Neural progenitor cell (in vitro differentiated cells): ENCODE measurements at regions not wholly inside any gene's neighbourhood (a gene's known extent, or its start where the extent isn't known, plus 50 kb on each side); places are given as distances from the start of the nearest gene placed in this dataset.

Experiments used
- DNase-seq: peaks from one replicate; pipeline ENCODE4 v3.0.0-alpha.2; 2016; ENCODE audit warnings: low spot score
- H2AFZ ChIP-seq: fragments of 200-600 bp; sonication (generic); replicated peaks from 2 replicates; pipeline ENCODE4 v1.6.1; 2016; ENCODE audit warnings: antibody characterized with exemption
- H3F3A ChIP-seq: fragments of 200-600 bp; sonication (generic); 2 replicates; pipeline ENCODE4 v1.6.1; 2016; ENCODE audit warnings: antibody characterized with exemption, low read depth
- H3K27ac ChIP-seq: fragments of 200-600 bp; sonication (generic); 2 replicates; pipeline ENCODE4 v1.5.1; 2016; ENCODE audit warnings: mild to moderate bottlenecking
- H3K27me3 ChIP-seq: fragments of 200-600 bp; sonication (generic); 2 replicates; pipeline ENCODE4 v1.6.1; 2016; ENCODE audit warnings: mild to moderate bottlenecking, moderate library complexity
- H3K36me3 ChIP-seq: fragments of 200-600 bp; sonication (generic); 2 replicates; pipeline ENCODE4 v1.5.1; 2016
- H3K4me1 ChIP-seq: fragments of 200-600 bp; sonication (generic); 2 replicates; pipeline ENCODE4 v1.6.1; 2016; ENCODE audit warnings: mixed run types
- H3K4me2 ChIP-seq: fragments of 200-600 bp; sonication (generic); 2 replicates; pipeline ENCODE4 v1.6.1; 2016
- H3K4me3 ChIP-seq: fragments of 200-600 bp; sonication (generic); 2 replicates; pipeline ENCODE4 v1.5.1; 2016
- H3K79me2 ChIP-seq: fragments of 200-600 bp; sonication (generic); 2 replicates; pipeline ENCODE4 v1.6.1; 2016; ENCODE audit warnings: low read depth
- H3K9ac ChIP-seq: fragments of 200-600 bp; sonication (generic); 2 replicates; pipeline ENCODE4 v1.6.1; 2016
- H3K9me3 ChIP-seq: fragments of 200-600 bp; sonication (generic); 2 replicates; pipeline ENCODE4 v1.5.1; 2016; ENCODE audit warnings: low read depth
- H4K20me1 ChIP-seq: fragments of 200-600 bp; sonication (generic); 2 replicates; pipeline ENCODE4 v1.6.1; 2016; ENCODE audit warnings: low read depth
- H3K27ac Mint-ChIP-seq: 3 replicates; pipeline ENCODE4 v1.8.0; 2021; ENCODE audit warnings: mixed read lengths
- H3K27me3 Mint-ChIP-seq: 2 replicates; pipeline ENCODE4 v1.8.0; 2022; ENCODE audit warnings: low read depth, mild to moderate bottlenecking, inconsistent platforms, moderate library complexity, mixed read lengths; ENCODE audit not compliant: insufficient read depth
- H3K36me3 Mint-ChIP-seq: 3 replicates; pipeline ENCODE4 v1.8.0; 2021; ENCODE audit warnings: mixed read lengths
- H3K4me1 Mint-ChIP-seq: 3 replicates; pipeline ENCODE4 v1.8.0; 2021; ENCODE audit warnings: mixed read lengths
- H3K4me3 Mint-ChIP-seq: 3 replicates; pipeline ENCODE4 v1.8.0; 2021; ENCODE audit warnings: mild to moderate bottlenecking, moderate library complexity, mixed read lengths
- H3K9me3 Mint-ChIP-seq: 3 replicates; pipeline ENCODE4 v1.8.0; 2020; ENCODE audit warnings: mixed read lengths
- EZH2 ChIP-seq: fragments of 200-600 bp; sonication (generic); IDR thresholded peaks from 2 replicates; pipeline ENCODE4 v1.6.1; 2017; ENCODE audit warnings: antibody characterized with exemption, mild to moderate bottlenecking, moderate library complexity
- EZH2phosphoT487 ChIP-seq: fragments of 200-600 bp; sonication (generic); IDR thresholded peaks from 2 replicates; pipeline ENCODE4 v1.6.1; 2017; ENCODE audit warnings: antibody characterized with exemption
- TF ChIP-seq, protein P1 (sequence below): fragments of 200-600 bp; sonication (generic); IDR thresholded peaks from 2 replicates; pipeline ENCODE4 v1.5.1; 2017; ENCODE audit warnings: antibody characterized with exemption, mild to moderate bottlenecking

GRCh38 chr17:33848433-33848832 is 406.7 kb upstream of the CCL2 start:
- no peak overlapping the region for H3K4me3 Mint-ChIP-seq
- H3K9me3 Mint-ChIP-seq, result peaks cover 2% of the 10 kb centered on the region
- no peaks in the 10 kb centered on the region for H3K36me3 Mint-ChIP-seq
- Histone ChIP-seq H3K27ac (no peak overlapping the region), H3K79me2 (no peaks in the 10 kb centered on the region), H3F3A (no peaks in the 10 kb centered on the region), H2AFZ (no peak overlapping the region), H3K36me3 (no peaks in the 10 kb centered on the region), H3K4me1 (no peaks in the 10 kb centered on the region), H3K4me2 (no peak overlapping the region), H3K4me3 (no peak overlapping the region), H3K27me3 (no peaks in the 10 kb centered on the region), H3K9me3 (no peaks in the 10 kb centered on the region), H4K20me1 (no peaks in the 10 kb centered on the region), H3K9ac (no peak overlapping the region)
- no peak for TF ChIP-seq EZH2
- TF ChIP-seq, protein P1, sequence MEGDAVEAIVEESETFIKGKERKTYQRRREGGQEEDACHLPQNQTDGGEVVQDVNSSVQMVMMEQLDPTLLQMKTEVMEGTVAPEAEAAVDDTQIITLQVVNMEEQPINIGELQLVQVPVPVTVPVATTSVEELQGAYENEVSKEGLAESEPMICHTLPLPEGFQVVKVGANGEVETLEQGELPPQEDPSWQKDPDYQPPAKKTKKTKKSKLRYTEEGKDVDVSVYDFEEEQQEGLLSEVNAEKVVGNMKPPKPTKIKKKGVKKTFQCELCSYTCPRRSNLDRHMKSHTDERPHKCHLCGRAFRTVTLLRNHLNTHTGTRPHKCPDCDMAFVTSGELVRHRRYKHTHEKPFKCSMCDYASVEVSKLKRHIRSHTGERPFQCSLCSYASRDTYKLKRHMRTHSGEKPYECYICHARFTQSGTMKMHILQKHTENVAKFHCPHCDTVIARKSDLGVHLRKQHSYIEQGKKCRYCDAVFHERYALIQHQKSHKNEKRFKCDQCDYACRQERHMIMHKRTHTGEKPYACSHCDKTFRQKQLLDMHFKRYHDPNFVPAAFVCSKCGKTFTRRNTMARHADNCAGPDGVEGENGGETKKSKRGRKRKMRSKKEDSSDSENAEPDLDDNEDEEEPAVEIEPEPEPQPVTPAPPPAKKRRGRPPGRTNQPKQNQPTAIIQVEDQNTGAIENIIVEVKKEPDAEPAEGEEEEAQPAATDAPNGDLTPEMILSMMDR, result no peak
- no peak overlapping the region for H3K27ac Mint-ChIP-seq
- peaks cover 13% of the 10 kb centered on the region for H3K4me1 Mint-ChIP-seq
- peaks cover 5% of the 10 kb centered on the region for H3K27me3 Mint-ChIP-seq
- DNase-seq, result no peak

- no peak overlapping the region for H3K4me3 ChIP-seq
- no peak overlapping the region for H3K27ac ChIP-seq
- Mint-ChIP-seq H3K9me3 (peaks cover 4% of the 10 kb centered on the region), H3K4me1 (peaks cover 15% of the 10 kb centered on the region), H3K4me3 (no peak overlapping the region), H3K27ac (no peak overlapping the region), H3K36me3 (no peaks in the 10 kb centered on the region), H3K27me3 (peaks cover 12% of the 10 kb centered on the region)
- H3K9ac ChIP-seq, result no peak overlapping the region
- no peaks in the 10 kb centered on the region for H3K79me2 ChIP-seq
- no peak for DNase-seq
- H4K20me1 ChIP-seq, result no peaks in the 10 kb centered on the region
- no peaks in the 10 kb centered on the region for H3K36me3 ChIP-seq
- no peak overlapping the region for H3K4me2 ChIP-seq
- no peaks in the 10 kb centered on the region for H3K27me3 ChIP-seq
- no peaks in the 10 kb centered on the region for H3K4me1 ChIP-seq
- no peak overlapping the region for H2AFZ ChIP-seq
- H3F3A ChIP-seq, result no peaks in the 10 kb centered on the region
- no peaks in the 10 kb centered on the region for H3K9me3 ChIP-seq
- TF ChIP-seq EZH2, result no peak
- no peak for TF ChIP-seq EZH2phosphoT487
- TF ChIP-seq, protein P1, result no peak
Measured at GRCh38 chr17:33854596-33854995, 400.5 kb upstream of the CCL2 start.

DNA sequence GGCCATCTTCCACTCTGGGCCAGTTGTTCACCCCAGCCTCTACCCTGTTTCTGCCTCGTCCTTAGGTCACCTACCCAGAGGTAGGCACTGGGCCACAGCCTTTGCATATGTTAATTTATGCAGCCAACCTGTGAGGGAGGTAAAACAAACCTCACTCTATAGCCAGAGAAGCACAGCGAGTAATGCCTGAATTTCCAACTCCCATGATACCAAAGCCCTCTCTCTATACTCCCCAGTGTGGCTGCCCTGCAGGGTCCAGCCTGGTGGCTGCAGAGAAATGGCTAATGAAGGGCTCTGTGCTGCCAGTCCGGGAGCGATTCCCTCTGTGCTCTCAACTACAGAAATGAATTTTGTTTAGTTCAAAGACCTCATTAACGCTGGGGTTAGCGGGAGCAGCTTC is 397.0 kb upstream of the CCL2 start:
- no peak overlapping the region for H3K9ac ChIP-seq
- H3K27ac ChIP-seq, result no peak overlapping the region
- no peaks in the 10 kb centered on the region for H3K79me2 ChIP-seq
- H2AFZ ChIP-seq, result no peak overlapping the region
- Mint-ChIP-seq H3K27me3 (peaks cover 9% of the 10 kb centered on the region), H3K4me3 (no peak overlapping the region), H3K9me3 (peaks cover 3% of the 10 kb centered on the region), H3K4me1 (peaks cover 15% of the 10 kb centered on the region), H3K27ac (no peak overlapping the region), H3K36me3 (no peaks in the 10 kb centered on the region)
- no peaks in the 10 kb centered on the region for H3F3A ChIP-seq
- no peaks in the 10 kb centered on the region for H3K4me1 ChIP-seq
- TF ChIP-seq EZH2 (no peak), EZH2phosphoT487 (no peak)
- TF ChIP-seq, protein P1, result no peak
- no peak overlapping the region for H3K4me3 ChIP-seq
- H3K27me3 ChIP-seq, result no peaks in the 10 kb centered on the region
- no peak overlapping the region for H3K4me2 ChIP-seq
- H4K20me1 ChIP-seq, result no peaks in the 10 kb centered on the region
- H3K36me3 ChIP-seq, result no peaks in the 10 kb centered on the region
- no peak for DNase-seq
- H3K9me3 ChIP-seq, result no peaks in the 10 kb centered on the region

DNA sequence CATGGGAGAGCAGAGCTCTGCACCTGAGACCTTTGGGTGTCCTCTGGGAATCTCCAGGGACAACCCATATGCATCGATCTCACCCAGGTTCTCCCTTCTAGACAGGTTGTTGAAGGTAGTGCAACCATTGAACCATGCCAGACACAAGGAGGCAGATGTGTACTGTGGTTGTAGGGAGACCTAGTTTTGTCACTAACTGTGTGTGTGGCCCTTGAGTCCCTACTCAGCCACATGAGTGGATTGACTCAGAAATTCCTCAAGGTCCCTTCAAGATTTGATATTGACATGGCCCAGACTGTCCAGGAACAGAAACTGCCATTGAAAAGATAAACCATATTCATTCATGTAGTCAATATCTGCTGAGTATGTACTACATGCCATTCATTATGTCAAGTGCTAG is 396.4 kb upstream of the CCL2 start:
- H3F3A ChIP-seq, result no peaks in the 10 kb centered on the region
- H3K27me3 ChIP-seq, result no peaks in the 10 kb centered on the region
- Mint-ChIP-seq H3K36me3 (no peaks in the 10 kb centered on the region), H3K27me3 (peaks cover 7% of the 10 kb centered on the region), H3K27ac (no peak overlapping the region), H3K4me3 (no peak overlapping the region), H3K4me1 (peaks cover 15% of the 10 kb centered on the region), H3K9me3 (peaks cover 3% of the 10 kb centered on the region)
- no peak overlapping the region for H3K27ac ChIP-seq
- TF ChIP-seq, protein P1, result no peak
- TF ChIP-seq EZH2phosphoT487 (no peak), EZH2 (no peak)
- no peaks in the 10 kb centered on the region for H3K9me3 ChIP-seq
- no peaks in the 10 kb centered on the region for H3K4me1 ChIP-seq
- no peak overlapping the region for H3K4me2 ChIP-seq
- no peak for DNase-seq
- no peaks in the 10 kb centered on the region for H3K79me2 ChIP-seq
- H3K4me3 ChIP-seq, result no peak overlapping the region
- no peak overlapping the region for H2AFZ ChIP-seq
- no peak overlapping the region for H3K9ac ChIP-seq
- no peaks in the 10 kb centered on the region for H4K20me1 ChIP-seq
- no peaks in the 10 kb centered on the region for H3K36me3 ChIP-seq
